Activated naive CD4-positive, alpha-beta T cell treated with anti-CD3 and anti-CD28 coated beads, Interleukin-2, amount 10 ng/mL, durations not matched to agents 7 days and 5 days (primary cell): ENCODE measurements at regions not wholly inside any gene's neighbourhood (a gene's known extent, or its start where the extent isn't known, plus 50 kb on each side); places are given as distances from the start of the nearest gene placed in this dataset.

ENCODE experiments used
- CTCF ChIA-PET: fragments of 350-600 bp; sonication (Branson Sonifier 250); formaldehyde crosslinking; loops from one replicate; lab custom pipeline; 2021; ENCODE audit warnings: antibody characterized with exemption; lab: Charles Lee
- DNase-seq: peaks from one replicate; pipeline ENCODE4 v3.0.0-alpha.2; 2020
- H3K27ac Mint-ChIP-seq: one replicate; pipeline ENCODE4 v1.8.0; 2021; ENCODE audit warnings: mild to moderate bottlenecking, moderate library complexity, mixed read lengths
- H3K27me3 Mint-ChIP-seq: one replicate; pipeline ENCODE4 v1.8.0; 2021; ENCODE audit warnings: mild to moderate bottlenecking, mixed read lengths
- H3K36me3 Mint-ChIP-seq: one replicate; pipeline ENCODE4 v1.8.0; 2021; ENCODE audit warnings: mixed read lengths
- H3K4me1 Mint-ChIP-seq: one replicate; pipeline ENCODE4 v1.8.0; 2021; ENCODE audit warnings: mixed read lengths
- H3K4me3 Mint-ChIP-seq: one replicate; pipeline ENCODE4 v1.8.0; 2021; ENCODE audit warnings: mild to moderate bottlenecking, moderate library complexity, mixed read lengths
- H3K9me3 Mint-ChIP-seq: one replicate; pipeline ENCODE4 v1.8.0; 2021; ENCODE audit warnings: mixed read lengths

GRCh38 chr12:75900781-75901254 is 130.8 kb downstream of the PHLDA1 start:
- CTCF ChIA-PET = interaction anchor here (0.6 kb wide), 1 partner anchor 1482 kb away, joined by 3 read pairs; no protein-coding TSS in a partner anchor
- H3K9me3 Mint-ChIP-seq = no peaks in the 10 kb centered on the region
- H3K27ac Mint-ChIP-seq = no peak overlapping the region
- DNase-seq = no peak
- H3K36me3 Mint-ChIP-seq = no peaks in the 10 kb centered on the region
- peaks cover 8% of the 10 kb centered on the region for H3K27me3 Mint-ChIP-seq
- no peaks in the 10 kb centered on the region for H3K4me1 Mint-ChIP-seq
- no peak overlapping the region for H3K4me3 Mint-ChIP-seq

- no peaks in the 10 kb centered on the region for H3K4me1 Mint-ChIP-seq
- no peaks in the 10 kb centered on the region for H3K36me3 Mint-ChIP-seq
- CTCF ChIA-PET = interaction anchor here (0.6 kb wide), 1 partner anchor 1481 kb away, joined by 3 read pairs; no protein-coding TSS in a partner anchor
- H3K27ac Mint-ChIP-seq = no peak overlapping the region
- H3K4me3 Mint-ChIP-seq = no peak overlapping the region
- DNase-seq = no peak
- H3K9me3 Mint-ChIP-seq = no peaks in the 10 kb centered on the region
- peaks cover 8% of the 10 kb centered on the region for H3K27me3 Mint-ChIP-seq
Observed at GRCh38 chr12:75900226-75900625, 131.3 kb downstream of the PHLDA1 start.

- Mint-ChIP-seq H3K27ac (no peak overlapping the region), H3K27me3 (peaks cover 23% of the 10 kb centered on the region), H3K9me3 (no peaks in the 10 kb centered on the region), H3K4me3 (no peak overlapping the region), H3K36me3 (no peaks in the 10 kb centered on the region), H3K4me1 (no peaks in the 10 kb centered on the region)
- DNase-seq = no peak
- CTCF ChIA-PET = no interaction called here
Observed at GRCh38 chr12:75894965-75895754, 136.4 kb downstream of the PHLDA1 start.

- no peaks in the 10 kb centered on the region for H3K36me3 Mint-ChIP-seq
- no peaks in the 10 kb centered on the region for H3K9me3 Mint-ChIP-seq
- peaks cover 30% of the 10 kb centered on the region for H3K27me3 Mint-ChIP-seq
- no peak overlapping the region for H3K4me3 Mint-ChIP-seq
- CTCF ChIA-PET = no interaction called here
- H3K4me1 Mint-ChIP-seq = no peaks in the 10 kb centered on the region
- no peak overlapping the region for H3K27ac Mint-ChIP-seq
- no peak for DNase-seq
Observed at GRCh38 chr12:75893765-75894164, 137.8 kb downstream of the PHLDA1 start.

- CTCF ChIA-PET = no interaction called here
- Mint-ChIP-seq H3K27ac (no peak overlapping the region), H3K4me1 (no peaks in the 10 kb centered on the region), H3K9me3 (no peaks in the 10 kb centered on the region), H3K27me3 (peaks cover 27% of the 10 kb centered on the region), H3K36me3 (no peaks in the 10 kb centered on the region), H3K4me3 (no peak overlapping the region)
- no peak for DNase-seq
Observed at GRCh38 chr12:75892731-75893408, 138.7 kb downstream of the PHLDA1 start.

- no peak for DNase-seq
- Mint-ChIP-seq H3K27me3 (peaks cover 31% of the 10 kb centered on the region), H3K36me3 (no peaks in the 10 kb centered on the region), H3K4me3 (no peak overlapping the region), H3K27ac (no peak overlapping the region), H3K9me3 (no peaks in the 10 kb centered on the region), H3K4me1 (no peaks in the 10 kb centered on the region)
- CTCF ChIA-PET = no interaction called here
Observed at GRCh38 chr12:75891072-75891471, 140.5 kb downstream of the PHLDA1 start.

GRCh38 chr12:75890660-75891059 is 140.9 kb downstream of the PHLDA1 start:
- Mint-ChIP-seq H3K4me1 (no peaks in the 10 kb centered on the region), H3K36me3 (no peaks in the 10 kb centered on the region), H3K4me3 (no peak overlapping the region), H3K9me3 (no peaks in the 10 kb centered on the region), H3K27ac (no peak overlapping the region), H3K27me3 (peaks cover 31% of the 10 kb centered on the region)
- DNase-seq = no peak
- CTCF ChIA-PET = no interaction called here

- CTCF ChIA-PET = interaction anchor here (1.1 kb wide), 1 partner anchor 8 kb away, joined by 3 read pairs; no protein-coding TSS in a partner anchor
- DNase-seq = no peak
- Mint-ChIP-seq H3K27ac (no peak overlapping the region), H3K36me3 (no peaks in the 10 kb centered on the region), H3K4me3 (no peak overlapping the region), H3K9me3 (no peaks in the 10 kb centered on the region), H3K4me1 (no peaks in the 10 kb centered on the region), H3K27me3 (peaks cover 31% of the 10 kb centered on the region)
Observed at GRCh38 chr12:75890141-75890540, 141.4 kb downstream of the PHLDA1 start.

GRCh38 chr12:75888874-75889613 is 142.5 kb downstream of the PHLDA1 start:
- no peak overlapping the region for H3K27ac Mint-ChIP-seq
- H3K4me3 Mint-ChIP-seq = no peak overlapping the region
- no peak for DNase-seq
- H3K9me3 Mint-ChIP-seq = no peaks in the 10 kb centered on the region
- H3K4me1 Mint-ChIP-seq = no peaks in the 10 kb centered on the region
- H3K36me3 Mint-ChIP-seq = no peaks in the 10 kb centered on the region
- H3K27me3 Mint-ChIP-seq = peaks cover 38% of the 10 kb centered on the region
- CTCF ChIA-PET = interaction anchor here (1.1 to 1.2 kb wide), 2 partner anchors 9 to 142 kb away, joined by 3 to 4 read pairs; no protein-coding TSS in a partner anchor

- peaks cover 43% of the 10 kb centered on the region for H3K27me3 Mint-ChIP-seq
- no peak for DNase-seq
- no peaks in the 10 kb centered on the region for H3K9me3 Mint-ChIP-seq
- H3K27ac Mint-ChIP-seq = no peak overlapping the region
- CTCF ChIA-PET = interaction anchor here (1.2 kb wide), 1 partner anchor 143 kb away, joined by 4 read pairs; no protein-coding TSS in a partner anchor
- no peaks in the 10 kb centered on the region for H3K4me1 Mint-ChIP-seq
- H3K4me3 Mint-ChIP-seq = no peak overlapping the region
- H3K36me3 Mint-ChIP-seq = no peaks in the 10 kb centered on the region
Observed at GRCh38 chr12:75888399-75888798, 143.2 kb downstream of the PHLDA1 start.

GRCh38 chr12:75887979-75888378 is 143.6 kb downstream of the PHLDA1 start:
- H3K4me3 Mint-ChIP-seq = no peak overlapping the region
- H3K4me1 Mint-ChIP-seq = no peaks in the 10 kb centered on the region
- H3K36me3 Mint-ChIP-seq = no peaks in the 10 kb centered on the region
- peaks cover 43% of the 10 kb centered on the region for H3K27me3 Mint-ChIP-seq
- no peak for DNase-seq
- H3K9me3 Mint-ChIP-seq = no peaks in the 10 kb centered on the region
- no peak overlapping the region for H3K27ac Mint-ChIP-seq
- CTCF ChIA-PET = interaction anchor here (1.2 kb wide), 1 partner anchor 143 kb away, joined by 4 read pairs; no protein-coding TSS in a partner anchor

GRCh38 chr12:75884465-75884985 is 147.1 kb downstream of the PHLDA1 start:
- Mint-ChIP-seq H3K36me3 (no peaks in the 10 kb centered on the region), H3K4me3 (no peak overlapping the region), H3K27ac (no peak overlapping the region), H3K27me3 (peaks cover 24% of the 10 kb centered on the region), H3K4me1 (no peaks in the 10 kb centered on the region), H3K9me3 (no peaks in the 10 kb centered on the region)
- CTCF ChIA-PET = no interaction called here
- DNase-seq = no peak

GRCh38 chr12:75883241-75883640 is 148.3 kb downstream of the PHLDA1 start:
- DNase-seq = no peak
- H3K27me3 Mint-ChIP-seq = peaks cover 21% of the 10 kb centered on the region
- CTCF ChIA-PET = interaction anchor here (1.6 kb wide), 1 partner anchor 29 kb away, joined by 4 read pairs; no protein-coding TSS in a partner anchor
- no peaks in the 10 kb centered on the region for H3K4me1 Mint-ChIP-seq
- no peak overlapping the region for H3K4me3 Mint-ChIP-seq
- no peaks in the 10 kb centered on the region for H3K36me3 Mint-ChIP-seq
- no peak overlapping the region for H3K27ac Mint-ChIP-seq
- no peaks in the 10 kb centered on the region for H3K9me3 Mint-ChIP-seq

- Mint-ChIP-seq H3K27ac (no peak overlapping the region), H3K27me3 (peaks cover 18% of the 10 kb centered on the region), H3K4me1 (no peaks in the 10 kb centered on the region), H3K9me3 (no peaks in the 10 kb centered on the region), H3K4me3 (no peak overlapping the region), H3K36me3 (no peaks in the 10 kb centered on the region)
- CTCF ChIA-PET = interaction anchor here (0.5 to 1.6 kb wide), 2 partner anchors 30 to 1404 kb away, joined by 3 to 4 read pairs; no protein-coding TSS in a partner anchor
- no peak for DNase-seq
Observed at GRCh38 chr12:75882421-75882820, 149.2 kb downstream of the PHLDA1 start.
